ENCODE measurements at regions not wholly inside any gene's neighbourhood (a gene's known extent, or its start where the extent isn't known, plus 50 kb on each side); places are given as distances from the start of the nearest gene placed in this dataset.
"Not testable (repeated sequence)": the region's sequence is repeated elsewhere in the genome, so short reads cannot be mapped to it uniquely, and the experiment has no call there.

DNA sequence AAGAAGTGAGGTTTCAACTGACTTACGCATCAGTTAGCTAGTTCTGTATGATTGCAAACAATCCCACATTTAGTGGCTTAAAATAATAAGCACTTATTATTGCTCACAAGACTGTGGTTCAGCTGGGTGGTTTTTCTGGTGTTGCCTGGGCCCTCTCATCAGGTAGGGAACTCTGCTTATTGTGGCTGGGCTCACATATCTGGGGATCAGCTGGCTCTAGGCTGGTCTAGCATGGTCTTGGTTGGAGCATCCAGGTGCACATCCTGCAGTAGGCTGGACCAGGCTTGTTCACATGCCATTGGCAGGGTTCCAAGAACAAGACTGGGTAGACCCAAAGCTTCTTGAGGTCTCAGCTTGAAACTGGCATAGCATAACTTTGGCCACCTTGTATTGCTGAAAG is 317.4 kb upstream of the NOTCH2NLA start:
- not testable (repeated sequence) for H3K4me3 ChIP-seq (replicated peaks; ENCODE audit: low read depth, low read length); DNase-seq (ENCODE audit: extremely low read depth, low read depth)

DNA sequence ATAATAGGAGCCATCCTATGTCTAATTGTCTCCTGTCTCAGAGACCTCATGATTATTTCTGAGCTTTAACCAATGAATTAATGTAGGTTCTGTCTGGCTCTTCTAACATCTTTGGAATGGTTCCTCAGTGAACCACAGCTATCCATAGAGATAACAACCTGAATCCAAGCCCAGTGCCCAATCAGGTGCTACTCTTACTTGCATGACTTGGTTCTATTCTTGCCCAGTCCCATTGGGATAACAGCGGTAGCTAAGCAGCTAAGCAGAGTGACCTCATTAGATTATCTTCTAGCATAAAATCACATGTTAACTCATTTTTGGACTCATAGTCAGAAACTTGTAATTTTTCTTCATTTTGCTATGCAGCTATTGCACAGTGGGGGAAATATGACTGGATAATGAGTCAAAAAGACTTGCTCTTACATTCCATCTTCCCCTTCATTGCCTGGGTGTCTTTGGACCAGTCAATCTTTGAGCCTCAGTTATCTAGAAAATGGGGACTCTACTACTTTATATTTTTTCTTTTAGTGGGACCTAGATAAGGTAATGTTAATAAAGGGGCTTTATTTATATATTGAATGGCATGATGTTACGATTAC is 309.1 kb upstream of the NOTCH2NLA start:
- not testable (repeated sequence) for DNase-seq (ENCODE audit: extremely low read depth, low read depth); H3K4me3 ChIP-seq (replicated peaks; ENCODE audit: low read depth, low read length)

- not testable (repeated sequence) for H3K4me3 ChIP-seq (replicated peaks; ENCODE audit: low read depth, low read length); DNase-seq (ENCODE audit: extremely low read depth, low read depth)
Observed at GRCh38 chr1:146536028-146536427, 307.2 kb upstream of the NOTCH2NLA start.

DNA sequence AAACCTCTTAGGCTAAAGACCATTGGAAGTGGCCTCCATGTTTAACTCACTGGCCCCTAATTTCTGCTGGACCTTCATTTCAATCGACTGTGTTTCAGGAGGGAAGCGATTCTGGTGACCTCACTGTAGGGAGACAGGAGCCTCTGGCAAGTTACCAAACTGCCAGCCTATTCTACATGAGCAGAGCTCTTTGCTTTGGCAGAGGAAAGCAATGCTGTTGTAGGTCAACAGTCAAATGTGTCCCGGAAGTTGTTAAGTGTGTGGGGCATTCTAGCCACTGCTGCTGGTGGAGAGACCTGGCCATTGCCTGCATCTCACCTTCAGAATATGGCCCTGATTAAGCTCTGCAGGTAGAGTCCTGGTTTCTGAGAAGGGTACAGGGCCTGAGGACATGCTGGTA is 306.8 kb upstream of the NOTCH2NLA start:
- H3K4me3 ChIP-seq (replicated peaks; ENCODE audit: low read depth, low read length); DNase-seq (ENCODE audit: extremely low read depth, low read depth): not testable (repeated sequence)

GRCh38 chr1:146530958-146531357 is 302.1 kb upstream of the NOTCH2NLA start:
- not testable (repeated sequence) for H3K4me3 ChIP-seq (replicated peaks; ENCODE audit: low read depth, low read length); DNase-seq (ENCODE audit: extremely low read depth, low read depth)

- DNase-seq (ENCODE audit: extremely low read depth, low read depth); H3K4me3 ChIP-seq (replicated peaks; ENCODE audit: low read depth, low read length): not testable (repeated sequence)
Observed at GRCh38 chr1:146522812-146523211, 294.0 kb upstream of the NOTCH2NLA start.

DNA sequence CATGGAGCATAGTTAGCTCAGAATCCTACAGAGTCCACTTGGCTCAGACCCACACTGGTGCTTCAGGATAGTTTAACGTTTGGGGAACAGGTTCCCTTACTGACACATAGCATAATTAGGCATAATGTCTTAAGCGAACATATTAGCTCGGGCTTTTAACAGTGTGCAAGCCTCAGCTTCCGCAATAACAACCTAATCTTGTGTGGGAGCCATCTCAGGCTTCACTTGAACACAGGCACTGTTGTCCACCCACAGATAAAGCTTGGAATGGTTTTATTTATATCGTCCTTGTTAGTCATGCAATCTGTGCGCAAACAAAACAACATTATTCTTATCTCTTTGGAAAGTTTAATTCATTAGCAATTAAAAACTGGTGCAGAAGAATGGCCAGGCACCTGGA is 293.5 kb upstream of the NOTCH2NLA start:
- DNase-seq (ENCODE audit: extremely low read depth, low read depth); H3K4me3 ChIP-seq (replicated peaks; ENCODE audit: low read depth, low read length): not testable (repeated sequence)

DNA sequence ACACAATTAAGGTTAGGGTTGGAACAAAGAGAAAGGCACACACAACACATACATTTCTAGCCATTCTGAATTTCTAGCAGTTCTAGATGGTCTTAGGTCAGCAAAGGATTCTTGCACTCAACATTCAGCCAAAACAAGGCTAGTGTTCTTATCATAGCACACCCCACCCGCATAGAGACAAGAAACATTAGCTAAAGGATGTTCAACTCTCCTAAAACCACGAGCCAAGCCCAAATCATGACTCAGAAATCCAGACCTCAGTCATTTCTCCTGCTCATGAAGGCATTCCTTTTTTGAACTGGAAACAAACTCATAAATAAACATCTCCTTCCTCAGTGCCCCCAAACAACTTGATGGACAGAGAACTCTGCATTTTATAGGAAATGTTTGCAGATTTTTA is 293.0 kb upstream of the NOTCH2NLA start:
- not testable (repeated sequence) for H3K4me3 ChIP-seq (replicated peaks; ENCODE audit: low read depth, low read length); DNase-seq (ENCODE audit: extremely low read depth, low read depth)

- not testable (repeated sequence) for DNase-seq (ENCODE audit: extremely low read depth, low read depth); H3K4me3 ChIP-seq (replicated peaks; ENCODE audit: low read depth, low read length)
Observed at GRCh38 chr1:146513754-146514153, 284.9 kb upstream of the NOTCH2NLA start.

GRCh38 chr1:146511047-146511777 is 282.4 kb upstream of the NOTCH2NLA start:
- not testable (repeated sequence) for H3K4me3 ChIP-seq (replicated peaks; ENCODE audit: low read depth, low read length); DNase-seq (ENCODE audit: extremely low read depth, low read depth)

GRCh38 chr1:146510248-146510983 is 281.6 kb upstream of the NOTCH2NLA start:
- H3K4me3 ChIP-seq (replicated peaks; ENCODE audit: low read depth, low read length); DNase-seq (ENCODE audit: extremely low read depth, low read depth): not testable (repeated sequence)

- not testable (repeated sequence) for DNase-seq (ENCODE audit: extremely low read depth, low read depth); H3K4me3 ChIP-seq (replicated peaks; ENCODE audit: low read depth, low read length)
Observed at GRCh38 chr1:146504121-146504520, 275.3 kb upstream of the NOTCH2NLA start.

DNA sequence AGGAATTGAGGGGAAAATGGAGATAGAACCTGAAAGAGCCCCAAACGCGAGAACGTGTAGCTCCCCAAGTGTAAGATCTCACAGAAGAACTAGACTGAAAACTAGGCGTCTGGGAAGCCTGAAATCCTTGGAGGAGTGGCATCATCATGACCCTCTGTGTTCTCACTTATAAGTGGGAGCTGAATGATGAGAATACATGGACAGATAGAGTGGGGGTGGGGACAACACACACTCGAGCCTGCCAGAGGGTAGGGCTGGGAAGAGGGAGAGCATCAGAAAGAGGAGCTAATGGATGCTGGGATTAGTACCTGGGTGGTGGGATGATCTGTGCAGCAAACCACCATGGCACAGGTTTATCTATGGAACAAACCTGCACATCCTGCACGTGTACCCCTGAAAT is 258.7 kb upstream of the NOTCH2NLA start:
- H3K4me3 ChIP-seq (replicated peaks; ENCODE audit: low read depth, low read length); DNase-seq (ENCODE audit: extremely low read depth, low read depth): not testable (repeated sequence)

DNA sequence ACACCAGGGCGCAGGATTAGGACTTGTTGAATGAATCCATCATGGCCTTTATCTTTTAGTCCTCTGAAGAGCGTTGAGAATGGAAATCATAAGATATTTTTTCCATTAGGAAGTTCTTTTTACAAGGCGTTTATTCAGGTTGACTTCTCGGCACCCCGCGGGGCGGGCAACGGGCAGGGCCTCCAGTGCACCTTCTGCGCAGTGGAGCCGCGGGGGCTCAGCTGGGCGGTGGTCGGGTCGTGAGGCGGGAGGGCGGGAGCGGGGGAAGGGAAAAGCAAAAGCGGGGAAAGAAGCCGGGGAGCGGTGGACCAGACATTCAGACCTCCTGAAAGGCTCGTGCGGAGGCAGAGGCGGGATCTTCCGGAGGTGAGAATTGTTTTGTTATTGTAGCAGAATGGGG is 258.3 kb upstream of the NOTCH2NLA start:
- H3K4me3 ChIP-seq (replicated peaks; ENCODE audit: low read depth, low read length); DNase-seq (ENCODE audit: extremely low read depth, low read depth): not testable (repeated sequence)

- H3K4me3 ChIP-seq (replicated peaks; ENCODE audit: low read depth, low read length); DNase-seq (ENCODE audit: extremely low read depth, low read depth): not testable (repeated sequence)
Observed at GRCh38 chr1:146486300-146487014, 257.6 kb upstream of the NOTCH2NLA start.

DNA sequence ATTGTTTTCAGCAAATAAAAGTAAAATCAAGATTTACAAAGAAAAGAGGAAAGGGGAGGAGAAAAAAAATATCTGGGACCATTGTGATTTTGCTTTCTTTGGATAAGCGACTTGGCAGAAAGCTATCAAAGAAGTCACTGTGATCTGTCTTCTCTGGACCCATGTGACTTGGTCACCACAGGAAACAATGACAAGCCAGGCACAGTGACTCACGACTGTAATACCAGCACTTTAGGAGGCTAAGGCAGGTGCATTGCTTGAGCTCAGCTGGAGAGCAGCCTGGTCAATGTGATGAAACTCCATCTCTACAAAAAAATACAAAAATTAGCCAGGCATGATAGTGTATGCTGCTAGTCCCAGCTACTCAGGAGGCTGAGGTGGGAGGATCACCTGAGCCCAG is 255.4 kb upstream of the NOTCH2NLA start:
- not testable (repeated sequence) for DNase-seq (ENCODE audit: extremely low read depth, low read depth); H3K4me3 ChIP-seq (replicated peaks; ENCODE audit: low read depth, low read length)

DNA sequence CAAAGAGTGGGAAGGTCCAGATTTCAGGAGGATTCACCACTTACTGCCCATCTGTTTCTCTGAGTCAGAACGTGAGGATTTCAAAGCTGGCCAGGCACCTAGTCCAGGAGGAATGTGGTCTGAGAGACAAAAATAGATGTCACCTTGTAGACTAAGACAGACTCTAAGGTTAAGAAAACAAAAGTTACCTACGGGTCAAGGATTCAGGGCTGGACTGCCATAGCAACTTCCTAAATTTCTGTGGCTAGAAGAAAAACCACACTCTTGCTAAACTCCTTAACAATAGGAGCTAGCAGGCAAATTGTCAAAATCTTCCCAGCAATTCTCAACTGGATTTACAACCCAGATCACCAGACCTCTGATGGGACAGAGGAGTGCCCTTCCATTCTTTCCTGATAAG is 250.4 kb upstream of the NOTCH2NLA start:
- DNase-seq (ENCODE audit: extremely low read depth, low read depth); H3K4me3 ChIP-seq (replicated peaks; ENCODE audit: low read depth, low read length): not testable (repeated sequence)
